ENCODE measurements at regions not wholly inside any gene's neighbourhood (a gene's known extent, or its start where the extent isn't known, plus 50 kb on each side); places are given as distances from the start of the nearest gene placed in this dataset.

DNA sequence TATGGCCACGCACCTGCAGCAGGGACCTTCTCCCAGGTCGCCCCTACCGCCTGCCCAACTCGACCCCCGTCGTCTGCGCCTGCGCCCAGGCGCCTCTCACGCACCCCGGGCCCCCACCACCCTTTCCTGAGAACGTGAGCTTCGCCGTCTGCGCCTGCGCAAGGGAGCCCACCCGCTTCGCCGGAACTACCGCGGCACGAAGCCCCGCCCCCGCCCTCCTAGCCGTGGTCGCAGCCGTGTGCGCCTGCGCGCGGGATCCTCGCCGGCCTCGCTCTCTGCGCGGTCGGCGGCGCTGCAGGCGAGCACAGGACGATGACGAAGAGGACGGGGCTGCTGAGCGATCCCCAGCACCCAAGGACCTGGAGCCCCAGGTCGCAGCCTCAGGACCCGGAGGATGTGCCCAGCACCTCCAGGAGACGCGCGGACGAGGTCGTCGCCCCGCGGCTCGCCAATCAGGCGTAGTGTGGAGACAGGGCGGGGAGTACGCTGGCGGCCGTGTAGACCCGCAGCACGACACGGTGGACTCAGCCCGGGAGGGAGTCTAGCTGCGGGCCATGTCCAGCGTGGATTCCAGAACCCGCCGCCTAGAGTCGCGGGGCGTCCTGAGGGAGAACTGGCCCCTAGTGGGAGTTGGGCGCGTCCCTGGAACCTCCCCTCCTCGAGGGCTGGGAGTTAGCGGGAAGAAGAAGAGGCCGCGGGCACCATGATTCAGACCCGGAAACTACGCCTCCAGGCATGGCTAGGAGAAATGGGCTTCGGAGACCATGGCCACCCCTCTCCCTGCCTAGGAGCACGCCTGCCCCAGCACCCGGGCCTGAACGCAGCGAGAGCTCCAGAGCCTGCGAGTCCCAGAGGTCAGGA, 1120.8 kb upstream of the TMEM132C start:
- no peak for TF ChIP-seq TP53 (CRISPR knock-in tag; IDR thresholded peaks at IDR 0.05)
- no peak for TF ChIP-seq RORB (CRISPR knock-in tag; IDR thresholded peaks at IDR 0.05)
- TF ChIP-seq NFE2L1 (CRISPR knock-in tag; IDR thresholded peaks at IDR 0.05): no peak
- no peak for TF ChIP-seq ZNF263 (CRISPR knock-in tag; IDR thresholded peaks at IDR 0.05; ENCODE audit: low read depth)
- TF ChIP-seq ZNF396 (CRISPR knock-in tag; IDR thresholded peaks at IDR 0.05; ENCODE audit: borderline replicate concordance): no peak
- TF ChIP-seq, protein P1, sequence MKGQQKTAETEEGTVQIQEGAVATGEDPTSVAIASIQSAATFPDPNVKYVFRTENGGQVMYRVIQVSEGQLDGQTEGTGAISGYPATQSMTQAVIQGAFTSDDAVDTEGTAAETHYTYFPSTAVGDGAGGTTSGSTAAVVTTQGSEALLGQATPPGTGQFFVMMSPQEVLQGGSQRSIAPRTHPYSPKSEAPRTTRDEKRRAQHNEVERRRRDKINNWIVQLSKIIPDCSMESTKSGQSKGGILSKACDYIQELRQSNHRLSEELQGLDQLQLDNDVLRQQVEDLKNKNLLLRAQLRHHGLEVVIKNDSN (CRISPR knock-in tag; IDR thresholded peaks at IDR 0.05): no peak
- TF ChIP-seq ZNF138 (CRISPR knock-in tag; conservative IDR thresholded peaks at IDR 0.05): no peak
- TF ChIP-seq FOXP4 (CRISPR knock-in tag; IDR thresholded peaks at IDR 0.05): no peak
- no peak for TF ChIP-seq ATF2 (CRISPR knock-in tag; IDR thresholded peaks at IDR 0.05; ENCODE audit: borderline replicate concordance, low read depth)
- TF ChIP-seq ZNF532 (CRISPR knock-in tag; IDR thresholded peaks at IDR 0.05; ENCODE audit: borderline replicate concordance): no peak
- TF ChIP-seq HMGA2 (CRISPR knock-in tag; IDR thresholded peaks at IDR 0.05): no peak
- TF ChIP-seq PRRX2 (CRISPR knock-in tag; IDR thresholded peaks at IDR 0.05): no peak
- TF ChIP-seq MXD4 (CRISPR knock-in tag; IDR thresholded peaks at IDR 0.05; ENCODE audit: borderline replicate concordance): no peak
- no peak for TF ChIP-seq IRF2 (CRISPR knock-in tag; IDR thresholded peaks at IDR 0.05; ENCODE audit: borderline replicate concordance, low read depth)
- TF ChIP-seq, protein P2, sequence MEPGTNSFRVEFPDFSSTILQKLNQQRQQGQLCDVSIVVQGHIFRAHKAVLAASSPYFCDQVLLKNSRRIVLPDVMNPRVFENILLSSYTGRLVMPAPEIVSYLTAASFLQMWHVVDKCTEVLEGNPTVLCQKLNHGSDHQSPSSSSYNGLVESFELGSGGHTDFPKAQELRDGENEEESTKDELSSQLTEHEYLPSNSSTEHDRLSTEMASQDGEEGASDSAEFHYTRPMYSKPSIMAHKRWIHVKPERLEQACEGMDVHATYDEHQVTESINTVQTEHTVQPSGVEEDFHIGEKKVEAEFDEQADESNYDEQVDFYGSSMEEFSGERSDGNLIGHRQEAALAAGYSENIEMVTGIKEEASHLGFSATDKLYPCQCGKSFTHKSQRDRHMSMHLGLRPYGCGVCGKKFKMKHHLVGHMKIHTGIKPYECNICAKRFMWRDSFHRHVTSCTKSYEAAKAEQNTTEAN (CRISPR knock-in tag; IDR thresholded peaks at IDR 0.05): no peak
- TF ChIP-seq E2F1 (CRISPR knock-in tag; IDR thresholded peaks at IDR 0.05): no peak
- TF ChIP-seq ZNF512 (CRISPR knock-in tag; IDR thresholded peaks at IDR 0.05; ENCODE audit: borderline replicate concordance): no peak
- TF ChIP-seq, protein P3, sequence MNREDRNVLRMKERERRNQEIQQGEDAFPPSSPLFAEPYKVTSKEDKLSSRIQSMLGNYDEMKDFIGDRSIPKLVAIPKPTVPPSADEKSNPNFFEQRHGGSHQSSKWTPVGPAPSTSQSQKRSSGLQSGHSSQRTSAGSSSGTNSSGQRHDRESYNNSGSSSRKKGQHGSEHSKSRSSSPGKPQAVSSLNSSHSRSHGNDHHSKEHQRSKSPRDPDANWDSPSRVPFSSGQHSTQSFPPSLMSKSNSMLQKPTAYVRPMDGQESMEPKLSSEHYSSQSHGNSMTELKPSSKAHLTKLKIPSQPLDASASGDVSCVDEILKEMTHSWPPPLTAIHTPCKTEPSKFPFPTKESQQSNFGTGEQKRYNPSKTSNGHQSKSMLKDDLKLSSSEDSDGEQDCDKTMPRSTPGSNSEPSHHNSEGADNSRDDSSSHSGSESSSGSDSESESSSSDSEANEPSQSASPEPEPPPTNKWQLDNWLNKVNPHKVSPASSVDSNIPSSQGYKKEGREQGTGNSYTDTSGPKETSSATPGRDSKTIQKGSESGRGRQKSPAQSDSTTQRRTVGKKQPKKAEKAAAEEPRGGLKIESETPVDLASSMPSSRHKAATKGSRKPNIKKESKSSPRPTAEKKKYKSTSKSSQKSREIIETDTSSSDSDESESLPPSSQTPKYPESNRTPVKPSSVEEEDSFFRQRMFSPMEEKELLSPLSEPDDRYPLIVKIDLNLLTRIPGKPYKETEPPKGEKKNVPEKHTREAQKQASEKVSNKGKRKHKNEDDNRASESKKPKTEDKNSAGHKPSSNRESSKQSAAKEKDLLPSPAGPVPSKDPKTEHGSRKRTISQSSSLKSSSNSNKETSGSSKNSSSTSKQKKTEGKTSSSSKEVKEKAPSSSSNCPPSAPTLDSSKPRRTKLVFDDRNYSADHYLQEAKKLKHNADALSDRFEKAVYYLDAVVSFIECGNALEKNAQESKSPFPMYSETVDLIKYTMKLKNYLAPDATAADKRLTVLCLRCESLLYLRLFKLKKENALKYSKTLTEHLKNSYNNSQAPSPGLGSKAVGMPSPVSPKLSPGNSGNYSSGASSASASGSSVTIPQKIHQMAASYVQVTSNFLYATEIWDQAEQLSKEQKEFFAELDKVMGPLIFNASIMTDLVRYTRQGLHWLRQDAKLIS (CRISPR knock-in tag; IDR thresholded peaks at IDR 0.05; ENCODE audit: borderline replicate concordance): no peak
- ATAC-seq (no peak), DNase-seq (ENCODE audit: low spot score) (no peak)
- peaks cover 5% of the 10 kb centered on the region; the same call in 1 of the 2 replicates for H3K27me3 Mint-ChIP-seq (ENCODE audit: low read depth)
- H3K9me3 Mint-ChIP-seq: peaks cover 65% of the 10 kb centered on the region
- H3K4me3 Mint-ChIP-seq: no peak overlapping the region
- peaks cover 56% of the 10 kb centered on the region for H3K36me3 Mint-ChIP-seq
- peaks cover 17% of the 10 kb centered on the region for H3K4me1 Mint-ChIP-seq
- ChIA-PET POLR2A (no interaction called here), CTCF (no interaction called here)
- no peak overlapping the region for H3K27ac Mint-ChIP-seq
